ENCODE measurements at regions not wholly inside any gene's neighbourhood (a gene's known extent, or its start where the extent isn't known, plus 50 kb on each side); places are given as distances from the start of the nearest gene placed in this dataset.

GRCh38 chr18:41829647-41830516 is 125.2 kb upstream of the PIK3C3 start:
- no peak for DNase-seq (ENCODE audit: low spot score)

- no peak for DNase-seq (ENCODE audit: low spot score)
Measured at GRCh38 chr18:41828137-41828536, 126.9 kb upstream of the PIK3C3 start.

- DNase-seq (ENCODE audit: low spot score) = no peak
Measured at GRCh38 chr18:41820784-41821183, 134.2 kb upstream of the PIK3C3 start.

GRCh38 chr18:41818381-41819355 is 136.4 kb upstream of the PIK3C3 start:
- no peak for DNase-seq (ENCODE audit: low spot score)

GRCh38 chr18:41814651-41815050 is 140.4 kb upstream of the PIK3C3 start:
- no peak for DNase-seq (ENCODE audit: low spot score)

GRCh38 chr18:41809652-41810051 is 145.4 kb upstream of the PIK3C3 start:
- DNase-seq (ENCODE audit: low spot score) = no peak

GRCh38 chr18:41805341-41805740 is 149.7 kb upstream of the PIK3C3 start:
- no peak for DNase-seq (ENCODE audit: low spot score)

GRCh38 chr18:41798879-41799278 is 156.2 kb upstream of the PIK3C3 start:
- no peak for DNase-seq (ENCODE audit: low spot score)

GRCh38 chr18:41790687-41791086 is 164.3 kb upstream of the PIK3C3 start:
- DNase-seq (ENCODE audit: low spot score) = no peak

GRCh38 chr18:41789001-41789400 is 166.0 kb upstream of the PIK3C3 start:
- DNase-seq (ENCODE audit: low spot score) = no peak

- no peak for DNase-seq (ENCODE audit: low spot score)
Measured at GRCh38 chr18:41783879-41784278, 171.2 kb upstream of the PIK3C3 start.

- DNase-seq (ENCODE audit: low spot score) = no peak
Measured at GRCh38 chr18:41783065-41783818, 171.8 kb upstream of the PIK3C3 start.

- DNase-seq (ENCODE audit: low spot score) = no peak
Measured at GRCh38 chr18:41771973-41772372, 183.1 kb upstream of the PIK3C3 start.

- no peak for DNase-seq (ENCODE audit: low spot score)
Measured at GRCh38 chr18:41769265-41769664, 185.8 kb upstream of the PIK3C3 start.

- no peak for DNase-seq (ENCODE audit: low spot score)
Measured at GRCh38 chr18:41768467-41768866, 186.6 kb upstream of the PIK3C3 start.

GRCh38 chr18:41767960-41768359 is 187.1 kb upstream of the PIK3C3 start:
- peak; percentile 4 for DNase-seq (ENCODE audit: low spot score)

- DNase-seq (ENCODE audit: low spot score) = no peak
Measured at GRCh38 chr18:41765460-41765859, 189.6 kb upstream of the PIK3C3 start.

GRCh38 chr18:41763361-41763760 is 191.7 kb upstream of the PIK3C3 start:
- DNase-seq (ENCODE audit: low spot score) = no peak

- DNase-seq (ENCODE audit: low spot score) = peak; percentile 82
Measured at GRCh38 chr18:41761333-41762018, 193.6 kb upstream of the PIK3C3 start.

GRCh38 chr18:41758534-41758933 is 196.5 kb upstream of the PIK3C3 start:
- DNase-seq (ENCODE audit: low spot score) = no peak

- DNase-seq (ENCODE audit: low spot score) = no peak
Measured at GRCh38 chr18:41756141-41756540, 198.9 kb upstream of the PIK3C3 start.

- DNase-seq (ENCODE audit: low spot score) = no peak
Measured at GRCh38 chr18:41754332-41754731, 200.7 kb upstream of the PIK3C3 start.
